ENCODE measurements at regions not wholly inside any gene's neighbourhood (a gene's known extent, or its start where the extent isn't known, plus 50 kb on each side); places are given as distances from the start of the nearest gene placed in this dataset.

- no peak overlapping the region for H3K27ac Mint-ChIP-seq
- no peaks in the 10 kb centered on the region for H3K36me3 Mint-ChIP-seq (ENCODE audit: low read depth)
- H3K4me1 Mint-ChIP-seq (ENCODE audit: low read depth): peaks cover 17% of the 10 kb centered on the region
- intact Hi-C loops (cut with micrococcal nuclease): no loop called here
- H3K4me3 Mint-ChIP-seq: no peak overlapping the region
- H3K9me3 Mint-ChIP-seq: no peaks in the 10 kb centered on the region
- no peaks in the 10 kb centered on the region for H3K27me3 Mint-ChIP-seq
Measured at GRCh38 chr4:11189756-11190155, 238.9 kb downstream of the HS3ST1 start.

- Mint-ChIP-seq H3K27me3 (no peaks in the 10 kb centered on the region), H3K4me3 (no peak overlapping the region), H3K9me3 (no peaks in the 10 kb centered on the region), H3K4me1 (ENCODE audit: low read depth) (no peaks in the 10 kb centered on the region), H3K27ac (no peak overlapping the region), H3K36me3 (ENCODE audit: low read depth) (no peaks in the 10 kb centered on the region)
- intact Hi-C loops (cut with micrococcal nuclease): no loop called here
Measured at GRCh38 chr4:11183356-11183740, 245.3 kb downstream of the HS3ST1 start.

- Mint-ChIP-seq H3K36me3 (ENCODE audit: low read depth) (no peaks in the 10 kb centered on the region), H3K27me3 (no peaks in the 10 kb centered on the region), H3K27ac (no peak overlapping the region), H3K4me1 (ENCODE audit: low read depth) (no peaks in the 10 kb centered on the region), H3K4me3 (no peak overlapping the region), H3K9me3 (no peaks in the 10 kb centered on the region)
- intact Hi-C loops (cut with micrococcal nuclease): no loop called here
Measured at GRCh38 chr4:11182586-11183355, 245.9 kb downstream of the HS3ST1 start.

GRCh38 chr4:11182031-11182430 is 246.7 kb downstream of the HS3ST1 start:
- Mint-ChIP-seq H3K4me1 (ENCODE audit: low read depth) (no peaks in the 10 kb centered on the region), H3K4me3 (no peak overlapping the region), H3K36me3 (ENCODE audit: low read depth) (no peaks in the 10 kb centered on the region), H3K9me3 (no peaks in the 10 kb centered on the region), H3K27me3 (no peaks in the 10 kb centered on the region), H3K27ac (no peak overlapping the region)
- intact Hi-C loops (cut with micrococcal nuclease): no loop called here

GRCh38 chr4:11179796-11180195 is 248.9 kb downstream of the HS3ST1 start:
- Mint-ChIP-seq H3K9me3 (no peaks in the 10 kb centered on the region), H3K36me3 (ENCODE audit: low read depth) (no peaks in the 10 kb centered on the region), H3K27me3 (no peaks in the 10 kb centered on the region), H3K4me1 (ENCODE audit: low read depth) (no peaks in the 10 kb centered on the region), H3K27ac (no peak overlapping the region), H3K4me3 (no peak overlapping the region)
- intact Hi-C loops (cut with micrococcal nuclease): no loop called here

- Mint-ChIP-seq H3K9me3 (no peaks in the 10 kb centered on the region), H3K4me1 (ENCODE audit: low read depth) (no peaks in the 10 kb centered on the region), H3K4me3 (no peak overlapping the region), H3K27ac (no peak overlapping the region), H3K36me3 (ENCODE audit: low read depth) (no peaks in the 10 kb centered on the region), H3K27me3 (no peaks in the 10 kb centered on the region)
- intact Hi-C loops (cut with micrococcal nuclease): no loop called here
Measured at GRCh38 chr4:11178433-11178832, 250.3 kb downstream of the HS3ST1 start.

GRCh38 chr4:11175374-11175773 is 253.3 kb downstream of the HS3ST1 start:
- no peak overlapping the region for H3K4me3 Mint-ChIP-seq

GRCh38 chr4:11166606-11167005 is 262.1 kb downstream of the HS3ST1 start:
- intact Hi-C loops (cut with micrococcal nuclease): no loop called here
- no peaks in the 10 kb centered on the region for H3K36me3 Mint-ChIP-seq (ENCODE audit: low read depth)
- no peaks in the 10 kb centered on the region for H3K27me3 Mint-ChIP-seq

More at GRCh38 chr4:11175374-11175773, 253.3 kb downstream of the HS3ST1 start:
- Mint-ChIP-seq H3K9me3 (no peaks in the 10 kb centered on the region), H3K27me3 (no peaks in the 10 kb centered on the region), H3K27ac (no peak overlapping the region), H3K36me3 (ENCODE audit: low read depth) (no peaks in the 10 kb centered on the region), H3K4me1 (ENCODE audit: low read depth) (no peaks in the 10 kb centered on the region)
- intact Hi-C loops (cut with micrococcal nuclease): no loop called here

GRCh38 chr4:11166034-11166433 is 262.7 kb downstream of the HS3ST1 start:
- Mint-ChIP-seq H3K4me1 (ENCODE audit: low read depth) (no peaks in the 10 kb centered on the region), H3K27me3 (no peaks in the 10 kb centered on the region), H3K27ac (no peak overlapping the region), H3K36me3 (ENCODE audit: low read depth) (no peaks in the 10 kb centered on the region), H3K4me3 (no peak overlapping the region), H3K9me3 (peaks cover 17% of the 10 kb centered on the region)
- intact Hi-C loops (cut with micrococcal nuclease): no loop called here

More at GRCh38 chr4:11166606-11167005, 262.1 kb downstream of the HS3ST1 start:
- peaks cover 12% of the 10 kb centered on the region for H3K9me3 Mint-ChIP-seq
- H3K4me1 Mint-ChIP-seq (ENCODE audit: low read depth): no peaks in the 10 kb centered on the region
- no peak overlapping the region for H3K4me3 Mint-ChIP-seq
- no peak overlapping the region for H3K27ac Mint-ChIP-seq

- H3K36me3 Mint-ChIP-seq (ENCODE audit: low read depth): no peaks in the 10 kb centered on the region
- H3K4me1 Mint-ChIP-seq (ENCODE audit: low read depth): no peaks in the 10 kb centered on the region
- H3K27ac Mint-ChIP-seq: no peak overlapping the region
- intact Hi-C loops (cut with micrococcal nuclease): no loop called here
- H3K27me3 Mint-ChIP-seq: no peaks in the 10 kb centered on the region
- no peak overlapping the region for H3K4me3 Mint-ChIP-seq
- H3K9me3 Mint-ChIP-seq: peaks cover 17% of the 10 kb centered on the region
Measured at GRCh38 chr4:11165052-11165451, 263.6 kb downstream of the HS3ST1 start.

- Mint-ChIP-seq H3K4me3 (no peak overlapping the region), H3K4me1 (ENCODE audit: low read depth) (no peaks in the 10 kb centered on the region), H3K9me3 (peaks cover 17% of the 10 kb centered on the region), H3K27ac (no peak overlapping the region), H3K36me3 (ENCODE audit: low read depth) (no peaks in the 10 kb centered on the region), H3K27me3 (no peaks in the 10 kb centered on the region)
- intact Hi-C loops (cut with micrococcal nuclease): no loop called here
Measured at GRCh38 chr4:11160288-11160687, 268.4 kb downstream of the HS3ST1 start.

- no peaks in the 10 kb centered on the region for H3K36me3 Mint-ChIP-seq (ENCODE audit: low read depth)
- H3K9me3 Mint-ChIP-seq: peaks cover 17% of the 10 kb centered on the region
- H3K27ac Mint-ChIP-seq: no peak overlapping the region
- H3K4me3 Mint-ChIP-seq: no peak overlapping the region
- H3K4me1 Mint-ChIP-seq (ENCODE audit: low read depth): no peaks in the 10 kb centered on the region
- no peaks in the 10 kb centered on the region for H3K27me3 Mint-ChIP-seq
- intact Hi-C loops (cut with micrococcal nuclease): no loop called here
Measured at GRCh38 chr4:11158971-11159370, 269.7 kb downstream of the HS3ST1 start.

- Mint-ChIP-seq H3K4me3 (no peak overlapping the region), H3K36me3 (ENCODE audit: low read depth) (no peaks in the 10 kb centered on the region), H3K27ac (no peak overlapping the region), H3K9me3 (no peaks in the 10 kb centered on the region), H3K27me3 (no peaks in the 10 kb centered on the region), H3K4me1 (ENCODE audit: low read depth) (no peaks in the 10 kb centered on the region)
- intact Hi-C loops (cut with micrococcal nuclease): no loop called here
Measured at GRCh38 chr4:11155208-11155867, 273.4 kb downstream of the HS3ST1 start.

GRCh38 chr4:11153171-11153750 is 275.4 kb downstream of the HS3ST1 start:
- Mint-ChIP-seq H3K4me3 (no peak overlapping the region), H3K36me3 (ENCODE audit: low read depth) (no peaks in the 10 kb centered on the region), H3K4me1 (ENCODE audit: low read depth) (no peaks in the 10 kb centered on the region), H3K27me3 (no peaks in the 10 kb centered on the region), H3K27ac (no peak overlapping the region), H3K9me3 (no peaks in the 10 kb centered on the region)
- intact Hi-C loops (cut with micrococcal nuclease): no loop called here
